Trophoblast cell (in vitro differentiated cells and primary cell): ENCODE measurements at regions not wholly inside any gene's neighbourhood (a gene's known extent, or its start where the extent isn't known, plus 50 kb on each side); places are given as distances from the start of the nearest gene placed in this dataset.

Source experiments
- DNase-seq, 2 donors: peaks; one replicate each; pipeline ENCODE4 v3.0.0-alpha.2; 2016
- H2AFZ ChIP-seq: 2 replicates; pipeline ENCODE4 v1.6.1; 2013; ENCODE audit warnings: low read length, moderate library complexity, mild to moderate bottlenecking; ENCODE audit not compliant: insufficient read depth, poor library complexity
- H2AK5ac ChIP-seq: 2 replicates; pipeline ENCODE4 v1.6.1; 2013; ENCODE audit warnings: mild to moderate bottlenecking, low read length
- H2BK120ac ChIP-seq: 2 replicates; pipeline ENCODE4 v1.6.1; 2013; ENCODE audit warnings: low read length, mild to moderate bottlenecking, moderate library complexity; ENCODE audit not compliant: insufficient read depth, poor library complexity
- H2BK12ac ChIP-seq: 2 replicates; pipeline ENCODE4 v1.6.1; 2013; ENCODE audit warnings: mild to moderate bottlenecking, low read length, moderate library complexity
- H2BK5ac ChIP-seq: 2 replicates; pipeline ENCODE4 v1.6.1; 2013; ENCODE audit warnings: low read length, low read depth, moderate library complexity, mild to moderate bottlenecking; ENCODE audit not compliant: poor library complexity
- H3K14ac ChIP-seq: 2 replicates; pipeline ENCODE4 v1.6.1; 2013; ENCODE audit warnings: mild to moderate bottlenecking, low read length
- H3K18ac ChIP-seq: 2 replicates; pipeline ENCODE4 v1.6.1; 2013; ENCODE audit warnings: mild to moderate bottlenecking, low read length
- H3K23ac ChIP-seq: 2 replicates; pipeline ENCODE4 v1.6.1; 2013; ENCODE audit warnings: low read length
- H3K27ac ChIP-seq: 2 replicates; pipeline ENCODE4 v1.5.1; 2013; ENCODE audit warnings: low read depth, mild to moderate bottlenecking, inconsistent platforms, low read length, moderate library complexity
- H3K27me3 ChIP-seq: 2 replicates; pipeline ENCODE4 v1.6.1; 2013; ENCODE audit warnings: inconsistent platforms, mild to moderate bottlenecking, low read length, moderate library complexity; ENCODE audit not compliant: insufficient read depth
- H3K36me3 ChIP-seq, 2 experiments: 1 replicate in 1 of 2; 2 replicates in 1 of 2; pipeline ENCODE4 v1.6.1; 2013; ENCODE audit warnings: low read length in 2 of 2, mild to moderate bottlenecking in 2 of 2, moderate library complexity in 1 of 2; ENCODE audit not compliant: insufficient read depth in 2 of 2, control insufficient read depth in 1 of 2
- H3K4ac ChIP-seq: 2 replicates; pipeline ENCODE4 v1.6.1; 2013; ENCODE audit warnings: low read depth, mild to moderate bottlenecking, low read length, moderate library complexity
- H3K4me1 ChIP-seq, 2 experiments: 1 replicate in 1 of 2; 2 replicates in 1 of 2; pipeline ENCODE4 v1.6.1; 2013; ENCODE audit warnings: low read length in 2 of 2, mild to moderate bottlenecking in 2 of 2, moderate library complexity in 1 of 2; ENCODE audit not compliant: insufficient read depth in 2 of 2, control insufficient read depth in 1 of 2
- H3K4me2 ChIP-seq: 2 replicates; pipeline ENCODE4 v1.6.1; 2013; ENCODE audit warnings: inconsistent platforms, mild to moderate bottlenecking, low read length, moderate library complexity
- H3K4me3 ChIP-seq: 2 replicates; pipeline ENCODE4 v1.5.1; 2013; ENCODE audit warnings: mild to moderate bottlenecking, low read depth, low read length, inconsistent platforms
- H3K79me1 ChIP-seq: one replicate; pipeline ENCODE4 v1.6.1; 2013; ENCODE audit warnings: low read length
- H3K79me2 ChIP-seq: 2 replicates; pipeline ENCODE4 v1.6.1; 2013; ENCODE audit warnings: low read length, mild to moderate bottlenecking; ENCODE audit not compliant: control insufficient read depth, insufficient read depth, poor library complexity
- H3K9ac ChIP-seq: 2 replicates; pipeline ENCODE4 v1.6.1; 2013; ENCODE audit warnings: mild to moderate bottlenecking, low read length
- H3K9me3 ChIP-seq: 2 replicates; pipeline ENCODE4 v1.6.1; 2013; ENCODE audit warnings: low read depth, mild to moderate bottlenecking, control low read depth, inconsistent platforms, low read length; ENCODE audit not compliant: insufficient read depth
- H4K12ac ChIP-seq: 2 replicates; pipeline ENCODE4 v1.6.1; 2013; ENCODE audit warnings: low read depth, mild to moderate bottlenecking, low read length, moderate library complexity
- H4K8ac ChIP-seq: 2 replicates; pipeline ENCODE4 v1.6.1; 2013; ENCODE audit warnings: low read depth, mild to moderate bottlenecking, low read length, moderate library complexity
- H4K91ac ChIP-seq: one replicate; pipeline ENCODE4 v1.6.1; 2013; ENCODE audit warnings: low read depth, mild to moderate bottlenecking, low read length, moderate library complexity
- WGBS: extraction: QIAGEN DNeasy Blood & Tissue Kit; methylation state at CpG from one replicate; pipeline ENCODE4 v1.1.7; 2013; ENCODE audit warnings: missing lambda C conversion rate; ENCODE audit not compliant: insufficient read length, insufficient coverage; ENCODE audit errors: extremely low coverage; 5-methylcytosine and 5-hydroxymethylcytosine counted together

DNA sequence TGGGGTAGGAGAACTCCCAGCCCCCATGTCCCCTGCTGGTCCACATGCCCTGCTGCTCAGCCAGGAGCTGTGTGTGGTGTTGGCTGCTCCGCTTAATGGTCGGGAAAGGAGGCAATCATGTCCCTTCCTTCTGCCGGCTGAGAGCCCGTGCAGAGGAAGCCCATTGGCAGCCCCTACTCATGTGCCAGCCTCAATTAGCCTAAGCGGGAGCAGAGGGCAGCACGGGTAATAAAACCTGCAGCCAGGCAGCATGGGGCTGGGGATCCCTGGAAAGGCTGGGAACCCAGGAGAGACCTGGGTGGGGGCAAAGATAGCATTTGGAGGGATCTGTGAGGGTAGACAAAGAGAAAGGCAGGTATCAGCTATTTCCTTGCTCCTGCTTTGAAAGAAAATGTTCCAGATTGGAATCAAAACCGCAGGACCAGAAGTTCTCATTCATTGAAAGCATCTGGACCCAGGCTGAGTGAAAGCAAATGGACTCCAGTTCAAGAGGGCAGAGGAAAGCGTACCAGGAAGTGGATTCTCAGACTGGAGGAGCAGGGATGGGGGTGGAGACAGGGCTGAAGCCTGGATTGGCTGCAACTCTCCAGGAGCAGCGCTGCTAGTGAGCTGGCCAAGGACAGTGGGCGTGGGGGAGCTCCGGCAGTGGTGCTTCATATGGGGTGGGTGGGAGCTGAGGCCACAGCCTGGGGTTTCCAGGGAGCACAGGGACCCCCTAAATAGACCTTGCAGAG lies 103.4 kb upstream of the NECTIN1 start:
- H2AFZ ChIP-seq, result peak overlapping the region; percentile 5
- H2BK5ac ChIP-seq, result no peak overlapping the region
- H3K4me1 ChIP-seq, result peaks cover 5 to 8% of the 10 kb centered on the region in 2 experiments
- no peaks in the 10 kb centered on the region for H3K79me2 ChIP-seq
- no peak overlapping the region for H4K91ac ChIP-seq
- H4K8ac ChIP-seq, result peak overlapping the region; percentile 5
- DNase-seq, result no peak
- no peaks in the 10 kb centered on the region for H3K27me3 ChIP-seq
- H3K4me2 ChIP-seq, result no peak overlapping the region
- H2BK120ac ChIP-seq, result no peak overlapping the region
- no peak overlapping the region for H2BK12ac ChIP-seq
- H3K27ac ChIP-seq, result no peak overlapping the region
- no peak overlapping the region for H3K9ac ChIP-seq
- no peaks in the 10 kb centered on the region for H3K79me1 ChIP-seq
- H3K14ac ChIP-seq, result no peak overlapping the region
- no peaks in the 10 kb centered on the region for H3K36me3 ChIP-seq
- no peak overlapping the region for H3K18ac ChIP-seq
- H3K4ac ChIP-seq, result no peak overlapping the region
- H3K4me3 ChIP-seq, result no peak overlapping the region
- no peak overlapping the region for H3K23ac ChIP-seq
- H3K9me3 ChIP-seq, result peaks cover 3% of the 10 kb centered on the region
- peak overlapping the region; percentile 23 for H4K12ac ChIP-seq
- WGBS, result no CpG with 5 or more reads among the region's 11 CpGs
- no peak overlapping the region for H2AK5ac ChIP-seq

DNA sequence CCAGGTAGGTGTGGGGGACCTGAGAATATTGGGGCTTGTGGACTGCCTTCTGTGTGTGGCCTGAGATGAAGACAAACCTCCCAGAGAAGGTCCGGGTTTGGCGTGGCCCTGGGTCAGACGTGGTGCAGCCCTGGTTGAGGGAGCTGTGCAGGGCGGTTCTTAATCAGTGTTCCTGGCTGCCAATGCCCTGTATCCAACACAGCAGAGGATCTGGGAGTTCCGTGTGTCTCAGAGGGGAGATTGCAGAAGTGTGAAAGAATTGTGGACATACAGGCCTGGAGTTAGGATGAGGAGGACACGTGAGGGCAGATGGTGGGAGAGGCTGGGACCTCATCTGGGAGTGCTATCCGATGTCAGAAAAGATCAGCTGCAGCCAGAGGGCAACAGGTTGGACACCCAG lies 102.0 kb upstream of the NECTIN1 start:
- Histone ChIP-seq H2BK12ac (no peak overlapping the region), H3K79me1 (no peaks in the 10 kb centered on the region), H2AFZ (no peak overlapping the region), H3K14ac (no peak overlapping the region), H4K12ac (no peak overlapping the region), H3K4me1 (peaks cover 5 to 8% of the 10 kb centered on the region in 2 experiments), H3K9ac (no peak overlapping the region), H2BK5ac (no peak overlapping the region), H3K9me3 (peaks cover 2% of the 10 kb centered on the region), H3K36me3 (no peaks in the 10 kb centered on the region), H3K27me3 (no peaks in the 10 kb centered on the region), H3K23ac (no peak overlapping the region), H3K4me2 (no peak overlapping the region), H2AK5ac (no peak overlapping the region), H3K4me3 (no peak overlapping the region), H3K4ac (no peak overlapping the region), H2BK120ac (no peak overlapping the region), H4K91ac (no peak overlapping the region), H3K27ac (no peak overlapping the region), H3K79me2 (no peaks in the 10 kb centered on the region), H3K18ac (no peak overlapping the region), H4K8ac (no peak overlapping the region)
- DNase-seq, result no peak
- WGBS, result no CpG with 5 or more reads among the region's 7 CpGs

DNA sequence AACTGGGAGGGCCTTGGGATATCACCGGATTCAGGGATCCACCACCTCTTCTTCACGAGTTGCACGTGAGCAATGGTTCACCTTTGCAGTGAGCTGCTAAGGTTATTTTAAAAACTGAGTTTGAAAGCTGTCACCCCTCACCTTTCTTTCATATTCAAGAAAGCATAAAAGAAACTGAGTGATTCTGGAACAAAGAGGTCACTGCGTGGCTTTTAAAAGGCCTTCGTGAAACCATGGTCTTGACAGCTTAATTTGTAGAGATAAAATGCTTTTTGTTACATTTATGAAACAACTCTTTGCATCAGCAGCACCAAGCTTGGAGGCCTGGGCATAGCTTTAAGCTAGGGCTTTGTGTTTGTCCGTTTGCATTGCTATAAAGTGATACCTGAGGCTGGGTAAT lies 101.4 kb upstream of the NECTIN1 start:
- no peak overlapping the region for H2BK120ac ChIP-seq
- no peak overlapping the region for H4K91ac ChIP-seq
- H3K36me3 ChIP-seq, result no peaks in the 10 kb centered on the region
- H3K9me3 ChIP-seq, result peaks cover 2% of the 10 kb centered on the region
- no peak overlapping the region for H3K4ac ChIP-seq
- H2BK5ac ChIP-seq, result no peak overlapping the region
- no peaks in the 10 kb centered on the region for H3K79me2 ChIP-seq
- no peak overlapping the region for H2BK12ac ChIP-seq
- H2AFZ ChIP-seq, result no peak overlapping the region
- H3K18ac ChIP-seq, result no peak overlapping the region
- no peak overlapping the region for H3K9ac ChIP-seq
- H2AK5ac ChIP-seq, result no peak overlapping the region
- no CpG with 5 or more reads among the region's 6 CpGs for WGBS
- H3K4me1 ChIP-seq, result peaks cover 5 to 8% of the 10 kb centered on the region in 2 experiments
- no peak overlapping the region for H3K23ac ChIP-seq
- no peak overlapping the region for H4K8ac ChIP-seq
- H4K12ac ChIP-seq, result no peak overlapping the region
- H3K4me3 ChIP-seq, result no peak overlapping the region
- H3K4me2 ChIP-seq, result no peak overlapping the region
- no peak overlapping the region for H3K14ac ChIP-seq
- H3K27ac ChIP-seq, result no peak overlapping the region
- H3K79me1 ChIP-seq, result no peaks in the 10 kb centered on the region
- no peak for DNase-seq
- no peaks in the 10 kb centered on the region for H3K27me3 ChIP-seq

DNA sequence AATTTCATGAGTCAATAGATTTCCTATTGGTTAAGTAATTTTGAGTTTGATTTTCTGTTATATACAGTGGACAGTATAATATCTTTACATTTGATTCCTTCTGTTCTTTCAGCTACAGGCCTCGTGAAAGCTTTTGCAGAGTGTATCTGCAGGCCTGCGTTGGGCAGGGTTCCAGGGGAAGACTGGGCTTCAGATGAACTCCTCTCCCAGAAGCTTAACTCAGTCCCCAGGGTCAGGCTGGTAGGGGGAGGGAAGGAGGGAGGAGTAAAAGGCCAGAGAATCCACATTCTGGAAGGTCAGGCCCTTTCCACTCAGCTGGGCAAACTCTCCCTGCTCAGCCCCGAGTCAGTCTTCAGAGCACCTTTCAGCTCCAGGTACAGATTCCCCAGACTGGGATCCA lies 100.4 kb upstream of the NECTIN1 start:
- Histone ChIP-seq H2AFZ (no peak overlapping the region), H4K12ac (no peak overlapping the region), H3K4ac (no peak overlapping the region), H3K27ac (no peak overlapping the region), H3K79me2 (no peaks in the 10 kb centered on the region), H3K4me1 (peaks cover 5 to 8% of the 10 kb centered on the region in 2 experiments), H3K4me3 (no peak overlapping the region), H4K91ac (no peak overlapping the region), H2BK5ac (no peak overlapping the region), H3K79me1 (no peaks in the 10 kb centered on the region), H3K23ac (no peak overlapping the region), H2BK120ac (no peak overlapping the region), H2AK5ac (peak overlapping the region; percentile 12), H3K36me3 (no peaks in the 10 kb centered on the region), H2BK12ac (no peak overlapping the region), H3K18ac (no peak overlapping the region), H3K9ac (no peak overlapping the region), H3K27me3 (no peaks in the 10 kb centered on the region), H4K8ac (no peak overlapping the region), H3K9me3 (peaks cover 2% of the 10 kb centered on the region), H3K4me2 (no peak overlapping the region), H3K14ac (no peak overlapping the region)
- no peak for DNase-seq
- WGBS, result no CpG with 5 or more reads among the region's 3 CpGs
